HepG2 (cell line): ENCODE measurements at regions not wholly inside any gene's neighbourhood (a gene's known extent, or its start where the extent isn't known, plus 50 kb on each side); places are given as distances from the start of the nearest gene placed in this dataset.
A peak's percentile ranks its signal among the peaks of the same experiment; 100 is the strongest.

ENCODE experiments used
- ATAC-seq: fragments of 200-7000 bp; cut with Tn5 transposase; 3 replicates; pipeline ENCODE4 v1.9.1; 2020; ENCODE audit warnings: mild to moderate bottlenecking, moderate library complexity
- BruUV-seq: library from RNA; stranded (reverse); fragments of 400-500 nt; replicated peaks from 2 replicates; lab custom pipeline; 2021; lab: Mats Ljungman, UMichigan
- CTCF ChIA-PET: fragments of 300-600 bp; formaldehyde crosslinking; extraction: SDS; loops from one replicate; lab custom pipeline; 2021; ENCODE audit warnings: low total read pairs, inconsistent platforms, low intra/inter-chr PET ratio; lab: Yijun Ruan, JAX
- POLR2A ChIA-PET: fragments of 350-600 bp; sonication (Branson Sonifier 250); formaldehyde crosslinking; loops from one replicate; lab custom pipeline; 2020; ENCODE audit warnings: antibody characterized with exemption, inconsistent platforms; lab: Yijun Ruan, JAX
- DNase-seq: peaks from one replicate; pipeline ENCODE4 v3.0.0-alpha.2; 2015; ENCODE audit warnings: low spot score
- FAIRE-seq: peaks from 3 replicates; lab custom pipeline; 2011; peaks lifted over from hg19 to GRCh38; lab: Jason Lieb, UNC
- H2AFZ ChIP-seq: one replicate; pipeline ENCODE4 v1.6.1; 2011; ENCODE audit warnings: low read length, inconsistent platforms
- H3K27ac ChIP-seq: fragments of 300-600 bp; 3 replicates; pipeline ENCODE4 v1.8.0; 2011; ENCODE audit warnings: mixed run types, mild to moderate bottlenecking, mixed read lengths, low read length, inconsistent platforms; ENCODE audit not compliant: insufficient read depth; ENCODE audit errors: extremely low read length
- H3K27me3 ChIP-seq, 2 experiments: fragments of 200-600 bp in 1 of 2; 2 replicates in 1 of 2; 3 replicates in 1 of 2; pipeline versions ENCODE4 v1.6.0 to v1.8.0; 2011; ENCODE audit warnings: low read length in 2 of 2, mild to moderate bottlenecking in 2 of 2, moderate library complexity in 2 of 2, inconsistent platforms in 1 of 2; ENCODE audit not compliant: insufficient read depth in 2 of 2, control insufficient read depth in 1 of 2
- H3K36me3 ChIP-seq, 2 experiments: fragments of 200-600 bp in 1 of 2; replicated peaks in 1 of 2; 2 replicates in 1 of 2; 3 replicates in 1 of 2; pipeline versions ENCODE4 v1.5.1 to v1.8.0; 2011; ENCODE audit warnings: low read length in 2 of 2, inconsistent platforms in 1 of 2; ENCODE audit not compliant: insufficient read depth in 2 of 2, control insufficient read depth in 1 of 2
- H3K4me1 ChIP-seq: 2 replicates; pipeline ENCODE4 v1.5.1; 2012; ENCODE audit warnings: low read length, inconsistent platforms; ENCODE audit not compliant: insufficient read depth
- H3K4me2 ChIP-seq: 2 replicates; pipeline ENCODE4 v1.6.0; 2011; ENCODE audit warnings: low read depth, low read length, inconsistent platforms
- H3K4me3 ChIP-seq, 3 experiments: fragments of 200-600 bp in 1 of 3; sonication (generic), shearing (Covaris generic) in 1 of 3; replicated peaks in 1 of 3; 2 replicates each; pipeline ENCODE4 v1.5.1; 2011 to 2016; ENCODE audit warnings: low read length in 3 of 3, inconsistent platforms in 2 of 3, low read depth in 2 of 3, mild to moderate bottlenecking in 2 of 3, control low read depth in 1 of 3, mixed read lengths in 1 of 3; ENCODE audit not compliant: insufficient read depth in 1 of 3
- H3K79me2 ChIP-seq: one replicate; pipeline ENCODE4 v1.6.1; 2011; ENCODE audit warnings: low read length, inconsistent platforms; ENCODE audit not compliant: insufficient read depth
- H3K9ac ChIP-seq: 2 replicates; pipeline ENCODE4 v1.6.0; 2011; ENCODE audit warnings: mild to moderate bottlenecking, low read depth, low read length, inconsistent platforms; ENCODE audit not compliant: insufficient read depth
- H3K9me3 ChIP-seq: 2 replicates; pipeline ENCODE4 v1.5.1; 2012; ENCODE audit warnings: mild to moderate bottlenecking, low read length
- H4K20me1 ChIP-seq: 2 replicates; pipeline ENCODE4 v1.6.0; 2011; ENCODE audit warnings: inconsistent platforms, mild to moderate bottlenecking, low read length, moderate library complexity; ENCODE audit not compliant: insufficient read depth
- ATAD3A ChIP-seq: sonication (generic); formaldehyde crosslinking; IDR thresholded peaks from 2 replicates; pipeline ENCODE4 v1.4.0; 2020; ENCODE audit warnings: missing genetic modification reagents
- ATF3 ChIP-seq: sonication (generic); formaldehyde crosslinking; IDR thresholded peaks from 2 replicates; pipeline ENCODE4 v1.4.0; 2020; ENCODE audit warnings: missing genetic modification reagents
- ELK4 ChIP-seq: sonication (generic); formaldehyde crosslinking; IDR thresholded peaks from 2 replicates; pipeline ENCODE4 v1.9.0; 2021; ENCODE audit warnings: missing genetic modification reagents, borderline replicate concordance
- MTF2 ChIP-seq: sonication (generic); formaldehyde crosslinking; IDR thresholded peaks from 2 replicates; pipeline ENCODE4 v1.5.0; 2020; ENCODE audit warnings: missing genetic modification reagents, borderline replicate concordance
- PHF5A ChIP-seq: IDR thresholded peaks from one replicate; pipeline ENCODE4 v1.6.1; 2018; ENCODE audit warnings: low read depth, missing genetic modification reagents; ENCODE audit not compliant: unreplicated experiment
- RFX1 ChIP-seq: fragments of 450-650 bp; IDR thresholded peaks from 2 replicates; pipeline ENCODE4 v1.6.1; 2017
- SMC3 ChIP-seq: IDR thresholded peaks from 2 replicates; pipeline ENCODE4 v1.6.1; 2011; ENCODE audit warnings: low read length, improper control_type of control experiment
- SOX6 ChIP-seq, 2 experiments: fragments of 450-650 bp in 1 of 2; sonication (generic) in 1 of 2; formaldehyde crosslinking in 1 of 2; IDR thresholded peaks; 2 replicates each; pipeline versions ENCODE4 v1.4.0 to v1.6.1; 2017 to 2020; ENCODE audit warnings: antibody characterized with exemption in 1 of 2, mild to moderate bottlenecking in 1 of 2, missing genetic modification reagents in 1 of 2
- TFE3 ChIP-seq: IDR thresholded peaks from 2 replicates; pipeline ENCODE4 v1.6.1; 2016
- TOPORS ChIP-seq: sonication (generic); formaldehyde crosslinking; IDR thresholded peaks from 2 replicates; pipeline ENCODE4 v1.8.0; 2023; ENCODE audit warnings: mild to moderate bottlenecking, missing genetic modification reagents
- ZNF124 ChIP-seq: sonication (generic); formaldehyde crosslinking; IDR thresholded peaks from 2 replicates; pipeline ENCODE4 v1.4.0; 2020; ENCODE audit warnings: missing genetic modification reagents
- ZNF207 ChIP-seq: fragments of 450-650 bp; IDR thresholded peaks from 2 replicates; pipeline ENCODE4 v1.6.1; 2016; ENCODE audit warnings: antibody characterized with exemption, borderline replicate concordance
- ZNF260 ChIP-seq: sonication (generic); formaldehyde crosslinking; IDR thresholded peaks from 2 replicates; pipeline ENCODE4 v1.4.0; 2020; ENCODE audit warnings: missing genetic modification reagents, low read depth, mild to moderate bottlenecking, borderline replicate concordance
- ZNF34 ChIP-seq: sonication (generic); formaldehyde crosslinking; IDR thresholded peaks from 2 replicates; pipeline ENCODE4 v1.4.0; 2020; ENCODE audit warnings: mild to moderate bottlenecking, missing genetic modification reagents, borderline replicate concordance
- ZNF343 ChIP-seq: sonication (generic); formaldehyde crosslinking; IDR thresholded peaks from 2 replicates; pipeline ENCODE4 v1.4.0; 2020; ENCODE audit warnings: mild to moderate bottlenecking, missing genetic modification reagents
- ZNF768 ChIP-seq: sonication (generic); formaldehyde crosslinking; IDR thresholded peaks from 2 replicates; pipeline ENCODE4 v1.4.0; 2020; ENCODE audit warnings: missing genetic modification reagents
- ZNF878 ChIP-seq: sonication (generic); formaldehyde crosslinking; IDR thresholded peaks from 2 replicates; pipeline ENCODE4 v1.8.1; 2023; ENCODE audit warnings: mild to moderate bottlenecking, missing genetic modification reagents, moderate library complexity
- WGBS: methylation state at CpG from one replicate; pipeline ENCODE4 v1.1.6; 2017; ENCODE audit warnings: low lambda C conversion rate; 5-methylcytosine and 5-hydroxymethylcytosine counted together
- in situ Hi-C: cut with HindIII; loops from 2 replicates; pipeline ENCODE4 v1.10.0; 2017; ENCODE audit warnings: low pct_unique_long_range_greater_than_20kb; ENCODE audit not compliant: extremely low pct_ligation_motif_present
- intact Hi-C: fragments of 100-400 bp; cut with micrococcal nuclease; formaldehyde crosslinking; loops from one replicate; pipeline ENCODE4 v1.10.0; 2022; ENCODE audit not compliant: unreplicated experiment
- TF ChIP-seq, protein P1 (sequence below): sonication (generic); formaldehyde crosslinking; IDR thresholded peaks from 2 replicates; pipeline ENCODE4 v1.5.0; 2020; ENCODE audit warnings: missing genetic modification reagents, mild to moderate bottlenecking, borderline replicate concordance

DNA sequence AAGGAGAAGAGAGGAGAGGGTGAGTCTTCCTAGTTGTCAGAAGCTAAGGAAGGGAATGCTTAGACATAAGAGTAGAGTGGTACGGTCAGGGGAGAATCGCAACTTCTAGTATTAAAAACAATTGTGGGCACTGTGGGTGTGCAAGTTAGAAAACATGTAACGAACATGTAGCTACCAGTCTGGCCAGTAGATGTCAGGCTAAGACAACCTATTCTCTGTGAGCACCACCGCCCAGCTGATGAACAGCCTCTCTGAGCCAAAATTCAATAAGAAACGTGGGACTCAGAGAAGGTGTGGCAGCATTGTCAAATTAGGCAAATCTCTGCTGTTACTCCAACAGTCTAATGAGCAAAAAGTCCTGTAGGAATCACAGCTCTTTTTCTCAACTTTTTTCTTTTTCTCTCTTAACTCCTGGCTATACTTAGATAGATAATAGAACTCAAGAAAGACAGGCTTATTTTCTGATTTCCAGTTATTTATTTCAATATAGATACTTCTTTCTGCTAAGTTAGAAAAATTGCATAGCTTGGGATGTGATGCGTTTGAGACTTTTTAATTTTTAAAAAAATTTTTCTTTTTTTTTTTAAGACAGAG, 186.2 kb downstream of the USP12 start (continued):
- TF ChIP-seq ZNF768 (peak; percentile 84; the same call in 1 of the 2 replicates), SOX6 (IDR thresholded peaks at IDR 0.05) (no peak), SOX6 (CRISPR knock-in tag; IDR thresholded peaks at IDR 0.05) (peak; percentile 16; the same call in 1 of the 2 replicates), ZNF124 (CRISPR knock-in tag) (no peak), ELK4 (no peak), SMC3 (peak; percentile 96), RFX1 (no peak)
- TF ChIP-seq, all 625 proteins: peak for 11

DNA sequence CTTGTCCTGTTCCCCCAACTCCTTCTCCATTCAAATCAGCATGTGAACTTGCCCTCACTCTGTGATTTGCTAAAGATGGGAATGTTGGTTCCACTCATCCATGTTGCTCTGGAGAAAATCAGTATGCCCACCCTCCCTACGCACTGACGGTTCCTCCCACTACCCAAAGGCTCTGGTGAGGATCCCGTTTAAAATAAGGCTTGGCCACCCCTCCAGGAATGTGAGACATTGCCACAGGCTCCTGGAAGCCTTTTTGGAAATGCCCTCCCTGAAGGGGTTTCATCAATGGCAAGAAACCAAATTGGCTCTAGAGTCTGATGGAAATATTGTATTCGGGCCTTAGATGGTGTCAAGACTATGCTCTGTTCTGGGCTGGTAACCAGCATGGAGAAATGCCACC, 187.3 kb downstream of the USP12 start:
- no peaks in the 10 kb centered on the region for H3K79me2 ChIP-seq
- no TSS peak for BruUV-seq
- intact Hi-C loops, result loop anchor here (2.0 to 10.0 kb wide), 2 partner anchors 296 to 1000 kb away; partner anchors contain the start of gene URAD
- H3K4me3 ChIP-seq, result no peak overlapping the region
- CTCF ChIA-PET, result interaction anchor here (1.5 to 3.3 kb wide), 2 partner anchors 375 to 378 kb away, joined by 9 to 28 read pairs; no protein-coding TSS in a partner anchor
- H4K20me1 ChIP-seq, result no peaks in the 10 kb centered on the region
- WGBS, result 92% methylated on average over 4 of the region's 4 CpGs
- H3K9ac ChIP-seq, result no peak overlapping the region
- H3K9me3 ChIP-seq, result no peaks in the 10 kb centered on the region
- H3K4me1 ChIP-seq, result peaks cover 90% of the 10 kb centered on the region
- no peak for FAIRE-seq
- no peak for ATAC-seq
- no peak overlapping the region for H3K27ac ChIP-seq
- POLR2A ChIA-PET, result interaction anchor here (1.3 kb wide), 1 partner anchor 378 kb away, joined by 3 read pairs; no protein-coding TSS in a partner anchor
- no peaks in the 10 kb centered on the region for H3K36me3 ChIP-seq
- no peak overlapping the region for H3K4me2 ChIP-seq
- H3K27me3 ChIP-seq, result no peaks in the 10 kb centered on the region
- no peak overlapping the region for H2AFZ ChIP-seq
- in situ Hi-C loops, result loop anchor here (10.0 kb wide), 1 partner anchor 840 kb away; no protein-coding TSS in a partner anchor
- DNase-seq, result no peak
- no peak for TF ChIP-seq TOPORS (CRISPR knock-in tag)
- no peak for TF ChIP-seq MTF2 (CRISPR knock-in tag)
- no peak for TF ChIP-seq PHF5A (CRISPR knock-in tag)
- TF ChIP-seq ATAD3A, result no peak
- no peak for TF ChIP-seq ZNF260
- no peak for TF ChIP-seq ZNF343 (CRISPR knock-in tag)
- TF ChIP-seq TFE3, result no peak
- no peak for TF ChIP-seq ZNF878 (CRISPR knock-in tag)
- TF ChIP-seq, protein P1, sequence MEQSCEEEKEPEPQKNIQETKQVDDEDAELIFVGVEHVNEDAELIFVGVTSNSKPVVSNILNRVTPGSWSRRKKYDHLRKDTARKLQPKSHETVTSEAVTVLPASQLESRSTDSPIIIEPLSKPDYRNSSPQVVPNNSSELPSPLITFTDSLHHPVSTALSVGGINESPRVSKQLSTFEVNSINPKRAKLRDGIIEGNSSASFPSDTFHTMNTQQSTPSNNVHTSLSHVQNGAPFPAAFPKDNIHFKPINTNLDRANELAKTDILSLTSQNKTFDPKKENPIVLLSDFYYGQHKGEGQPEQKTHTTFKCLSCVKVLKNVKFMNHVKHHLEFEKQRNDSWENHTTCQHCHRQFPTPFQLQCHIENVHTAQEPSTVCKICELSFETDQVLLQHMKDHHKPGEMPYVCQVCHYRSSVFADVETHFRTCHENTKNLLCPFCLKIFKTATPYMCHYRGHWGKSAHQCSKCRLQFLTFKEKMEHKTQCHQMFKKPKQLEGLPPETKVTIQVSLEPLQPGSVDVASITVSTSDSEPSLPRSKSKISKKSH (CRISPR knock-in tag), result no peak
- TF ChIP-seq ATF3, result no peak
- TF ChIP-seq ZNF34 (CRISPR knock-in tag), result no peak
- TF ChIP-seq ZNF207, result no peak
